Right hindlimb (tissue), 1 donor: ENCODE measurements at regions not wholly inside any gene's neighbourhood (a gene's known extent, or its start where the extent isn't known, plus 50 kb on each side); places are given as distances from the start of the nearest gene placed in this dataset.

Experiments
- DNase-seq: peaks from one replicate; pipeline ENCODE4 v3.0.0-alpha.2; 2018

GRCh38 chr3:59326246-59327024 is 276.6 kb upstream of the CFAP20DC start:
- no peak for DNase-seq

- DNase-seq, result no peak
Observed at GRCh38 chr3:59321881-59322540, 272.2 kb upstream of the CFAP20DC start.

GRCh38 chr3:59320080-59320479 is 270.3 kb upstream of the CFAP20DC start:
- DNase-seq, result no peak

GRCh38 chr3:59319442-59319841 is 269.6 kb upstream of the CFAP20DC start:
- no peak for DNase-seq

- DNase-seq, result no peak
Observed at GRCh38 chr3:59318881-59319280, 269.1 kb upstream of the CFAP20DC start.

- no peak for DNase-seq
Observed at GRCh38 chr3:59317386-59317785, 267.6 kb upstream of the CFAP20DC start.

GRCh38 chr3:59316688-59317275 is 267.0 kb upstream of the CFAP20DC start:
- no peak for DNase-seq

GRCh38 chr3:59313365-59313764 is 263.5 kb upstream of the CFAP20DC start:
- no peak for DNase-seq

GRCh38 chr3:59311231-59311630 is 261.4 kb upstream of the CFAP20DC start:
- DNase-seq, result no peak

- DNase-seq, result no peak
Observed at GRCh38 chr3:59310736-59311135, 260.9 kb upstream of the CFAP20DC start.

GRCh38 chr3:59308684-59309083 is 258.9 kb upstream of the CFAP20DC start:
- DNase-seq, result no peak

- DNase-seq, result no peak
Observed at GRCh38 chr3:59308001-59308400, 258.2 kb upstream of the CFAP20DC start.

- no peak for DNase-seq
Observed at GRCh38 chr3:59306436-59306835, 256.6 kb upstream of the CFAP20DC start.

GRCh38 chr3:59304296-59304695 is 254.5 kb upstream of the CFAP20DC start:
- DNase-seq, result no peak

GRCh38 chr3:59303452-59303851 is 253.6 kb upstream of the CFAP20DC start:
- DNase-seq, result no peak

GRCh38 chr3:59302442-59302841 is 252.6 kb upstream of the CFAP20DC start:
- DNase-seq, result no peak

- no peak for DNase-seq
Observed at GRCh38 chr3:59300733-59301132, 250.9 kb upstream of the CFAP20DC start.

- DNase-seq, result no peak
Observed at GRCh38 chr3:59299561-59299960, 249.7 kb upstream of the CFAP20DC start.

- DNase-seq, result no peak
Observed at GRCh38 chr3:59290358-59290757, 240.5 kb upstream of the CFAP20DC start.

GRCh38 chr3:59289831-59290230 is 240.0 kb upstream of the CFAP20DC start:
- DNase-seq, result no peak

- no peak for DNase-seq
Observed at GRCh38 chr3:59288951-59289350, 239.1 kb upstream of the CFAP20DC start.

GRCh38 chr3:59286791-59287531 is 237.1 kb upstream of the CFAP20DC start:
- DNase-seq, result no peak

- DNase-seq, result no peak
Observed at GRCh38 chr3:59285560-59285959, 235.7 kb upstream of the CFAP20DC start.
